ENCODE measurements at regions not wholly inside any gene's neighbourhood (a gene's known extent, or its start where the extent isn't known, plus 50 kb on each side); places are given as distances from the start of the nearest gene placed in this dataset.

- TF ChIP-seq CTCF (IDR thresholded peaks at IDR 0.05) (no peak), POLR2AphosphoS5 (IDR thresholded peaks at IDR 0.05; ENCODE audit: insufficient read depth in 1 of 2, low read depth in 1 of 2) (no peak), POLR2A (IDR thresholded peaks at IDR 0.05) (no peak)
These were observed 140.9 kb downstream of the PHLDA1 start for GRCh38 chr12:75890660-75891059.

Measured in vagina (tissue), 2 donors.